HL-60 (cell line): ENCODE measurements at regions not wholly inside any gene's neighbourhood (a gene's known extent, or its start where the extent isn't known, plus 50 kb on each side); places are given as distances from the start of the nearest gene placed in this dataset.

Experiments used
- DNase-seq, 2 experiments: peaks; one replicate each; pipeline ENCODE4 v3.0.0-alpha.2; 2010 to 2020; ENCODE audit warnings: low read depth in 1 of 2, low spot score in 1 of 2
- H3K27ac ChIP-seq: fragments of 250-450 bp; sonication (Bioruptor Pico); replicated peaks from 2 replicates; pipeline ENCODE4 v1.5.1; 2020; ENCODE audit warnings: mild to moderate bottlenecking, moderate library complexity
- H3K27me3 ChIP-seq: fragments of 250-450 bp; sonication (Bioruptor Pico); 2 replicates; pipeline ENCODE4 v1.5.1; 2021; ENCODE audit warnings: mild to moderate bottlenecking, moderate library complexity; ENCODE audit not compliant: insufficient read depth, poor library complexity, severe bottlenecking
- H3K4me3 ChIP-seq: replicated peaks from 2 replicates; pipeline ENCODE4 v1.5.1; 2011; ENCODE audit warnings: mild to moderate bottlenecking, control low read depth, low read length; ENCODE audit not compliant: insufficient read depth
- CTCF ChIP-seq: IDR thresholded peaks from one replicate; pipeline ENCODE4 v1.5.1; 2011; ENCODE audit warnings: low read length, control low read depth, inconsistent platforms; ENCODE audit not compliant: insufficient read depth
- GABPA ChIP-seq: IDR thresholded peaks from 2 replicates; pipeline ENCODE4 v1.6.1; 2012; ENCODE audit warnings: low read depth
- POLR2AphosphoS5 ChIP-seq: IDR thresholded peaks from 2 replicates; pipeline ENCODE4 v1.6.1; 2012; ENCODE audit warnings: low read depth
- REST ChIP-seq: IDR thresholded peaks from 2 replicates; pipeline ENCODE4 v1.6.1; 2012; ENCODE audit warnings: low read depth; ENCODE audit not compliant: insufficient replicate concordance
- SPI1 ChIP-seq: IDR thresholded peaks from 2 replicates; pipeline ENCODE4 v1.6.1; 2012; ENCODE audit warnings: low read depth, mild to moderate bottlenecking, borderline replicate concordance

GRCh38 chr10:71058308-71058707, 154.1 kb upstream of the UNC5B start:
- TF ChIP-seq SPI1 (no peak), GABPA (no peak), REST (no peak), CTCF (no peak), POLR2AphosphoS5 (no peak)
- no peak overlapping the region for H3K4me3 ChIP-seq
- no peak overlapping the region for H3K27ac ChIP-seq
- DNase-seq = no peak
- H3K27me3 ChIP-seq = no peaks in the 10 kb centered on the region

- DNase-seq = no peak
- Histone ChIP-seq H3K27me3 (no peaks in the 10 kb centered on the region), H3K27ac (no peak overlapping the region), H3K4me3 (no peak overlapping the region)
- TF ChIP-seq GABPA = no peak
- TF ChIP-seq REST = no peak
- no peak for TF ChIP-seq POLR2AphosphoS5
- TF ChIP-seq SPI1 = no peak
- TF ChIP-seq CTCF = no peak
These were observed 153.1 kb upstream of the UNC5B start for GRCh38 chr10:71059054-71059818.

GRCh38 chr10:71059943-71060342, 152.4 kb upstream of the UNC5B start:
- TF ChIP-seq REST (no peak), POLR2AphosphoS5 (no peak), CTCF (no peak), SPI1 (no peak), GABPA (no peak)
- no peak overlapping the region for H3K4me3 ChIP-seq
- no peak overlapping the region for H3K27ac ChIP-seq
- H3K27me3 ChIP-seq = no peaks in the 10 kb centered on the region
- no peak for DNase-seq
